ENCODE measurements at regions not wholly inside any gene's neighbourhood (a gene's known extent, or its start where the extent isn't known, plus 50 kb on each side); places are given as distances from the start of the nearest gene placed in this dataset.

DNA sequence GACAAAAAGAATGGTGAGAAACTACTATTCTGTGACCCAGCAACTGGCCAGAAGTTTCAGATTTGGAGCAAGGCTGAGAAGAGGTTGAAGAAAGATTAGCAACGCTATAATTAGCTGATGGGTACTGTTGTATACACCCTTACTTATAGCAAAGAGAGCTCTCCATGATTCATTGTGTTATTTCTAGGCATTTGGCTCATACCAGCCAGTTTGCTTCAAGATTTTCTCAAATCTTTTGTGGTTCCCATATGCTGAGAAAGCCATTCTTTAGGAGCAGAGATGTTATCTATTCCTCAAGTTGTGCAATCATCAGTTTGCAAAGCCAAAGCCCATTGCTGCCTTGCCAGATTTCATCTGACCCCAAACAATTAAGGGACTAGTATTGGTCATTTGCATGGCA lies 179.4 kb downstream of the ETS1 start:
- 70 to 74% methylated on average over 1 of the region's 1 CpG for WGBS, 2 donors
- Histone ChIP-seq H3K27ac (no peak overlapping the region), H3K27me3 (no peaks in the 10 kb centered on the region), H3K9me3 (no peaks in the 10 kb centered on the region), H3K4me3 (no peak overlapping the region), H3K4me1 (peaks cover 0 to 20% (median 0%) of the 10 kb centered on the region in 3 donors), H3K36me3 (no peaks in the 10 kb centered on the region)
- intact Hi-C loops (cut with DNase I), result no loop called here
- DNase-seq, result no peak
- no peak for TF ChIP-seq POLR2A (IDR thresholded peaks at IDR 0.05)
- TF ChIP-seq, protein P1, sequence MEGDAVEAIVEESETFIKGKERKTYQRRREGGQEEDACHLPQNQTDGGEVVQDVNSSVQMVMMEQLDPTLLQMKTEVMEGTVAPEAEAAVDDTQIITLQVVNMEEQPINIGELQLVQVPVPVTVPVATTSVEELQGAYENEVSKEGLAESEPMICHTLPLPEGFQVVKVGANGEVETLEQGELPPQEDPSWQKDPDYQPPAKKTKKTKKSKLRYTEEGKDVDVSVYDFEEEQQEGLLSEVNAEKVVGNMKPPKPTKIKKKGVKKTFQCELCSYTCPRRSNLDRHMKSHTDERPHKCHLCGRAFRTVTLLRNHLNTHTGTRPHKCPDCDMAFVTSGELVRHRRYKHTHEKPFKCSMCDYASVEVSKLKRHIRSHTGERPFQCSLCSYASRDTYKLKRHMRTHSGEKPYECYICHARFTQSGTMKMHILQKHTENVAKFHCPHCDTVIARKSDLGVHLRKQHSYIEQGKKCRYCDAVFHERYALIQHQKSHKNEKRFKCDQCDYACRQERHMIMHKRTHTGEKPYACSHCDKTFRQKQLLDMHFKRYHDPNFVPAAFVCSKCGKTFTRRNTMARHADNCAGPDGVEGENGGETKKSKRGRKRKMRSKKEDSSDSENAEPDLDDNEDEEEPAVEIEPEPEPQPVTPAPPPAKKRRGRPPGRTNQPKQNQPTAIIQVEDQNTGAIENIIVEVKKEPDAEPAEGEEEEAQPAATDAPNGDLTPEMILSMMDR (IDR thresholded peaks at IDR 0.05), result no peak

DNA sequence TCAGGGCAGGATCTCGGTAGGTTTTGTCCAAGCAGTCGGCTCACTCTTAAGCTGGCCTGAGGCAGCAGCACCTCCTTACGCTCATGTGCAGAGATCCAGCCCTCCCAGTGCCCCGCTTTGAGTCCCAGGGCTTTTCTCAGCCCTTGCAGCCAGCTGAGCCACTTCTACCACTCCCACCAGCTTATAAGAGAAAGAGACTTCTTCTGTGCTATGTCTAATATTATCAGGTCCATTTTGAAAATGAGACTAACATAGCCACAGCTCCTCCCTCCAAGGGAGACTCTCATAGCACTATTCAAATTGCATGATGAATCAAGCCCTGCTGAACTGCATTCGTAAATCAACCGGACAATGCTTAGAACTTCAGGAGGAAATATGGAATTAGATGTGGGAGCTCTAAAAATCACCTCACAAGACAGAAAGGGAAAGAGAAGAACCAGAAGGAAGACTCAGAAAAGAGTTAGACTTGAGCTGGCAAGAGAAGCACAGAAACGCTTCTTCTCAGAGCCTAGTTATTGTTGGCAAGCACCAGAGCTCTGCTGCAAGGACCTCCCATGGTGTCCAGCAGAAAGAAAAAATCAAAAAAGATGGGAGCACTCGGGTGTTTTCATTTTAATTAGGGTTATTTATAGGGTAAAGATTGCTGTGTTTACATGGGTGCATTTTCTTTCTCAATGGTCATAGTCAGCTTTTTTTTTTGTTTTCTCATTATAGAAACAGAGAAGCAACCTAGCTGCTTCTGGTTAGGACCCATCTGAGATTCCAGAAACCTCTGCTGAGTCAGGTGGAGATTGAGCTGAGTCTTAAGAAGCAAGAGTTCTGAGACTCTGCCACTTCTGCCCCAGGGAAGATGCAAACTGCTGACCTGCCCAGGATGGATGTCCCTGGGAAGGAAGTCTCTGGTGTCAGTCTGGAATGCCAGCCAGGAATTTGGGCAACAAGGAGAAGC lies 181.4 kb downstream of the ETS1 start:
- Histone ChIP-seq H3K36me3 (no peaks in the 10 kb centered on the region), H3K4me1 (peaks cover 0 to 20% (median 0%) of the 10 kb centered on the region in 3 donors), H3K27me3 (no peaks in the 10 kb centered on the region), H3K4me3 (no peak overlapping the region), H3K27ac (no peak overlapping the region), H3K9me3 (no peaks in the 10 kb centered on the region)
- DNase-seq, result no peak
- intact Hi-C loops (cut with DNase I), result no loop called here
- WGBS, 2 donors, result 40 to 62% methylated on average over 8 of the region's 8 CpGs
- TF ChIP-seq POLR2A (IDR thresholded peaks at IDR 0.05), result no peak
- TF ChIP-seq, protein P1 (IDR thresholded peaks at IDR 0.05), result no peak

DNA sequence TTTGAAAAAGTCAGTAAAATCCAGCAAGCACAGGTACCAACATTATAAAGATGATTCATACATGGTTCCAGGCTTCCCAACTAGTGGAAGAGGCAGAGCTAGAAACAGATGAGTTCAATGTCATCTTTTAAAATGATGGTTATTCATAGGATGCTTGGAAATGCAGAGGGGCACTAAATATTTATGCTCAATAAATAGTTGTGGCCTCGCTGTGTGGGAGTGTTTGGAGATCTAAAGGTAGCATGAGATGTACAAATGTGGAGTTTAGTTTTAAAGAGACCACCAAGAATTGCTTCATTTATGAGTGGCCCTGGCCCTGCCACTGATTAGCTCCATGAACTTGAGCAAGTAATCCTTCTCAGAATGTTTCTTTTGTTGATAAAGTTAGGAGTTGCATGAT lies 182.2 kb downstream of the ETS1 start:
- DNase-seq, result no peak
- peaks cover 0 to 20% (median 0%) of the 10 kb centered on the region in 3 donors for H3K4me1 ChIP-seq
- TF ChIP-seq POLR2A (IDR thresholded peaks at IDR 0.05), result no peak
- TF ChIP-seq, protein P1 (IDR thresholded peaks at IDR 0.05), result no peak
- H3K27ac ChIP-seq, result no peak overlapping the region
- no peak overlapping the region for H3K4me3 ChIP-seq
- no peaks in the 10 kb centered on the region for H3K9me3 ChIP-seq
- WGBS, 2 donors, result 85 to 88% methylated on average over 1 of the region's 1 CpG
- no peaks in the 10 kb centered on the region for H3K27me3 ChIP-seq
- intact Hi-C loops (cut with DNase I), result no loop called here
- H3K36me3 ChIP-seq, result no peaks in the 10 kb centered on the region

DNA sequence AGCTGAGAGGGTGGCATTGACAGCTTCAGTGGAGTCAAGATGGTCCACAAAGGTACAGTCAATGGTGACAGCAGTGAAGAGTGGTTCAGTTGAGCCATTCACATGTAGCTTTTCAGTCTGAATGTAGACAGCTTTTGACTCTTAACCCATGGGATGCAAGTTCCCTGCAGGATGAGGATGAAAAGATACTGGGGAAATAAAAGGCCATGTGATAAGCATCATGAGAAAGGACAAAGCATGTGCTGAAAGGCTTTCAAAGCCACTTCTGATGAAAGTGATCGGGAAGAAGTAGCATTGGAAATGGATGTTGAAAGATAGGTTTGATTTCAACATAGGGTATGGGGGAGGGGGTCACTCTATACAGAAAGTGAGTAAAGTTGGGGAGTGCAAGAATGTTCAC lies 182.9 kb downstream of the ETS1 start:
- no peak for DNase-seq
- Histone ChIP-seq H3K9me3 (no peaks in the 10 kb centered on the region), H3K27ac (no peak overlapping the region), H3K27me3 (no peaks in the 10 kb centered on the region), H3K4me1 (peaks cover 0 to 20% (median 0%) of the 10 kb centered on the region in 3 donors), H3K4me3 (no peak overlapping the region), H3K36me3 (no peaks in the 10 kb centered on the region)
- 82 to 88% methylated on average over 1 of the region's 1 CpG for WGBS, 2 donors
- intact Hi-C loops (cut with DNase I), result no loop called here
- TF ChIP-seq, protein P1 (IDR thresholded peaks at IDR 0.05), result no peak
- no peak for TF ChIP-seq POLR2A (IDR thresholded peaks at IDR 0.05)

DNA sequence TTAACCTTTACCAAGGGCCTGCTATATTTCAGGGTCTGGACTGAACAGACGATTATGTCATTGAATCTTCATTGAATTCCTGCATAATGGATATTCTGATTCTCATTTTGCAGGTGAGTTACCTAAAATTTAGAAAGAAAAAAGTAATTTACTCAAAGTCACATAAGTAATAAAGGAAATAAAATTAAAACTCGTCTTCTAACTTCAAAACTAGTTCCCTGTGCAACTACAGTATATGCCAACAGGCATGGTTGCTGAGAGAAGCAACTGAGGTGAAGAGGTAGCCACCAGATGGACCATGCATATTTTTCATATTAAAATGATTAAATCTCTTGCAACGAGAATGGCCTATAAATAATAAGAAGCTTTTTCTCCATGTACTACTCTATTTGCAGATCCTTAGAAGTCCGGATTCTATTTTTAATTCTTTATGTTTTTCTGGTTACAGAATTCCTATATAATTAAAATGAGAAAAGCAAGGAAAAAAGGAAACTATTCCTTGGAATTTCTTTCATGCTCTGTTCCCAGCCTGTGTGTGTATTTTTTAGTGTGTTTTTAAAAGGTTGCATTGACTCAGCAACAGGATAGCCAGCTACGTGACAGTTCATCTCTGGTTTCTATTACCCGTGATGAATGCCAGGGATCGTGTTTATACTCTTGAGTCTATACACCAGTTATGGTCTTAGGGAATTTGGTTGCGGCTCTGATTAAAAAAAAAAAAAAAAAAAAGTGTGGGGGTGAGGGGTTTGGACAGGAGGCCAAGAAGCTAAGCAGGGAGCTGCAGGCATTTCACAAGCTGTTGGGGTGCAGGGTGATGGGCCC lies 186.8 kb downstream of the ETS1 start:
- intact Hi-C loops (cut with DNase I), result no loop called here
- Histone ChIP-seq H3K36me3 (no peaks in the 10 kb centered on the region), H3K4me3 (no peak overlapping the region), H3K9me3 (no peaks in the 10 kb centered on the region), H3K27ac (no peak overlapping the region), H3K27me3 (no peaks in the 10 kb centered on the region), H3K4me1 (peaks cover 0 to 4% (median 0%) of the 10 kb centered on the region in 3 donors)
- 80 to 84% methylated on average over 6 to 8 of the region's 8 CpGs for WGBS, 2 donors
- DNase-seq, result no peak
- no peak for TF ChIP-seq POLR2A (IDR thresholded peaks at IDR 0.05)
- TF ChIP-seq, protein P1 (IDR thresholded peaks at IDR 0.05), result no peak
